ENCODE measurements at regions not wholly inside any gene's neighbourhood (a gene's known extent, or its start where the extent isn't known, plus 50 kb on each side); places are given as distances from the start of the nearest gene placed in this dataset.
A peak's percentile ranks its signal among the peaks of the same experiment; 100 is the strongest.

- no peak for DNase-seq
Measured at GRCh38 chr6:133753756-133754155, 135.2 kb upstream of the TCF21 start.

DNA sequence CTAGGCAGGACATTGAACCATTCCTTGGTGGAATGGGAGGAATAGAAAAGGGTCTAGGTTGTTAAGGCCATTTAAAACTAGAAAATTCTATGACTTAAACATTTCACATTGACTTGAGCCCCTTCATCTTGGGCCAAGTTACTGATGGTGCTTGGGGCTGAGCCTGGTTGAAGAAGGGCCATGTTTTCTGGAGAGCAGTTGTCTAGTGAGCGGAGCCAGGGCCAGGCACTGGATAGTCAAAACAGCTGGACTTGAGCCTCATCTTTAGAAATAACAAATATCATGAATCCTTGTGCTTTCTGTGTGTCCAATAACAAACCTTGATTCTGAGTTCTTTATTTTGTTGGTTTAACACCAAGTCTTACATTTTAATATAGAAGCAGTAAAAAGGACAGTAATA, 134.6 kb upstream of the TCF21 start:
- DNase-seq, result no peak

DNA sequence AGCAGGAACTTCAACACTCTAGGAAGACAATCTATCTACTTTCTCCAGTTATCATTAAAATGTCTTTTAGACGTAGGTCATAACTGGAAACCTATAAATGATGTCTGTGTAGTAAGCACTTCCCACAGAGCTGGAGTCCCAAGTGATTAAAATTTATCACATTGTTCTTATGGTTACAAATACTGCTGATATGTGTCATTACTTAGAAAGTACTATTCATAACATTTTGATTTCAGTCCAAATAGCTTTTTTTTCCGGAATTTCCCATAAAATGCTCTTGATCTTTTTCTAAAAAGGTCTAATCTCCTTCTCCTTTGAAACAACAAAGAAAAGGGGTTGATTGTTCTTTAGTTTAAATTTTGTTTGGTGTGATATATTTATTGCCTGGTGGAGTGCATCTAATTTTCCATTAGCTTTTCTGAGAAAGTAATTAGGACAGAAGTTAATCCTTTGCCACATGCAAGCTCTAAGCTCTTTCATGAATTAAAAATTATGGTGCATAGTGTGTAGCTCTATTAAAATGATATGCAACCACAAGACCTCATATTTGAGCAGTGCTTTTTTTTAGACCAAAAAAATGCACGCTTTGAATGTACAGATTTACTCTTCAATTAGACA, 132.7 kb upstream of the TCF21 start:
- DNase-seq, result no peak

- no peak for DNase-seq
Measured at GRCh38 chr6:133757335-133757734, 131.6 kb upstream of the TCF21 start.

DNA sequence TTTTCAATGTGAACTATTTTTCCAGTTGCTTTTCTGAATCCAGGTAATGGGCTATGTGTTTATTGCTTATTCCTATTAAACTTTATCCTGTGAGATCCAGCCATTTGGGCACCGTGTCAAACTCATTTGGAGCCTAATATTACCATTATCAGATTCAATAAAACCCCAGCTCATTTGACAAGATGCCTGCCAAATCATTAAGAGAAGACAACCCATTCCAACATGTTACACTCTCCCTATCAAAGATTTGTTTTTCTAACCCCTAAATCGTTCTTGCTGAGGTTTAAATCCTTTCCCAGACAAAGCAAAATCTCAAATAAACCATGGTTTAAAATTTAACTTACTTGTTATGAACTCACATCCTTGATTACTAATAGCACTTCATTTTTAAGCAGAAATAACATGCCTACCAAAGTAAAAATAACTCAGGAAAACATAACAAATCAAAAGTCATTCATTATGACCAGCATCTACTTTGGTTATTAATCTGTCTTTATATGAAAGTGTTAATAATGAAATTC, 130.0 kb upstream of the TCF21 start:
- no peak for DNase-seq

DNA sequence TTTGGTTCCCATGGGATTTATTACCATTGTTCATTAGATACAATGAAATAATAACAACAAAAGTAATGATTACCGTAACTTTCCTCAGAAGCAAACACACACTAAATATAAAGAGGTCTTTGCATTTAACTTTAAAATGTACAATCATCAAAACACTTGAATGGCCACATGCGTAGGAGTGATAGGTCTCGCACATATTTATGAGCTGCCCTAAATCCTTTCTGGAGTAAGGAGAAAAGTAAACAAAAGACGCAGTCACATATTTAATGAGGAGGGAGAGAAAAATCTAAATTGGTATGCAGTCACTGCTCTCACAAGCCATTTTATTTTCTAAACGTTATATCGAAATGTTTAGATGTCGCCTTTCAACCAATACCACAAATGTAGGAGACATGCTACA, 129.4 kb upstream of the TCF21 start:
- DNase-seq, result no peak

GRCh38 chr6:133761706-133762105, 127.2 kb upstream of the TCF21 start:
- DNase-seq, result no peak

DNA sequence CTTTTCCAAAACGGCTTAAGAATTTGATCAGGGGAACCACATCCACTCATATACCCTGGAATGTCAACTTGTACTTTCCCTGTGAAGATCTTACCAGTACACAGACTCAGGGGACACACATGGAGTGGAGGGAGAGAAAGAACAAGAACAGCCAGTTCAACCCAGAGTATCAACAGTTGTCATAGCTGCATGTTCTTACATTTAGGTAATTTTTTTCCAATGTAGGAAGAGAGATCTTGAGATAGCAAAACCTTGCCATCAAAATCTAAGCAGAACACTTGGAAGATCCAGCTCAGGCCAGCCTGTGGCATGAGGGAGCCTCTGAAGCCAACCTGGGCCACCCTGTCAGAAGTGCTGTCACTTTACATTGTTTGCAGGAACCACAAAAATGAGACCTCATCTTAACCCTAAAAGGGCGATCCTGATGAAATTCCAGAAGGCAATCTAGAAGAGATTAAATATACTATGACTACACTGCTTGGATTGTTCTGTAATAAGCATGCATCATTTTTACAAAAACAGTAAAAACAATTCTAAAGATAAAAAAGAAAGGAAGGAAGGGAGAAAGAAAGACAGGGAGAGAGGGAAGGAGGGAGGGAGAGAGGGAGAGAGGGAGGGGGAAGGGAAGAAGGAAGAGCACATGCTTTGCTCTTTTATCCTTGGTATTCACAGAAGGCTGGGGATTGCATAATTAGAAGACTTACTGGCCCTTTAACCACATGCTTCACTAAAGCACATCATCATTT, 124.7 kb upstream of the TCF21 start:
- DNase-seq, result no peak

GRCh38 chr6:133764754-133765208, 124.1 kb upstream of the TCF21 start:
- DNase-seq, result no peak

- DNase-seq, result no peak
Measured at GRCh38 chr6:133767357-133767970, 121.4 kb upstream of the TCF21 start.

- DNase-seq, result peak in 3 of 56 donors; percentile 1 to 35 (median 1)
Measured at GRCh38 chr6:133768656-133769295, 120.1 kb upstream of the TCF21 start.

- DNase-seq, result no peak
Measured at GRCh38 chr6:133769463-133769862, 119.5 kb upstream of the TCF21 start.

GRCh38 chr6:133772567-133772966, 116.3 kb upstream of the TCF21 start:
- DNase-seq, result no peak

DNA sequence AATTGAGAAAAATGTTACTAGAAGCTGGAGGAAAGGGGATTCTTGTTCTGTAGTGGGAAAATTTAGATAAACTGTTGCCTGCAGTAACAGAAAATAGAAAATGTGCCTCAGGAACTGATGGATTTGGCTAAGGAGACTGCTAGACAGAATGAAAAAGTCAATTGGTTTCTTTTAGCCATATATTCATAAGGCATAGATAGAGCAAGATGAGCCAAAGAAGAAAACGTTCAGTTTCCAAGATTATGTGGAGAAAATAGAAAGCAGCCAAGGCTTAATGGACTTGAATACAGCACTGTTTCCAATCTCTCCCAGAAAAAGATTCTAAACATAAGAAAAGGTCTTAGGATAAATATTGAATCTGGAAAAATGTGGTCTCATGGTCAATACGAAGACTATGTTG, 115.1 kb upstream of the TCF21 start:
- no peak for DNase-seq

GRCh38 chr6:133774356-133774755, 114.6 kb upstream of the TCF21 start:
- no peak for DNase-seq

DNA sequence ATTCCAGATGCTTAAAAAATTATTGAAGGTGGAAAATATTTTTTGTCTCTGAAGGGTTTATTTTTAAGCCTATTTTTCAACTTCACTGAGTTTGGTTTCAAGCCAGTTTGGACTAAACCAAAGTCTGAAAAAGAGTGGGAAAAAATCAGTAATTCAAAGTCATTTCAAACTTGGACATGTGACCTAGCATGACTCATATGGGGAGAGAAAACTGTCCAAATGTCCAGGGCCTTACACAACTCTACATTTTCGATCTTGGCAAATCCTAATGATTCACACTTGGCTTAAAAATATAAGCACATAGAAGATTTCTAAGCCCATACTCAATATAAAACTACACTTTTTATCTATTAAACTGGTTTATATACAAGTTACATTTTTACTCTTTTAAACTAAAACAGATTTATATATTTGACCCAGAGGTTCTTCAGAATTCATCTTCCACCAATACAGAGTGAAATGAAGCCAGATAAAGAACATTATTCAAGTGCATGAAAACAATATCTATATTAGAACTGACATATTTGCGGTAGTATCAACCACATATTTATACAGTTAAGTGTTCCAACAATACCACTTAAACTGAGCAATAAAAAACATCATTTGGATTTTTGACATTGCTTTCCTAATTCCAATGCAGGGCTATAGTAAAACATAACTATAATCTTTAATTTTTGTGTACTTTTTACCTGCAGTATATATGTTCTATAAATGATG, 110.3 kb upstream of the TCF21 start:
- no peak for DNase-seq

GRCh38 chr6:133779916-133780695, 108.8 kb upstream of the TCF21 start:
- DNase-seq, result no peak

- no peak for DNase-seq
Measured at GRCh38 chr6:133786016-133786415, 102.9 kb upstream of the TCF21 start.

DNA sequence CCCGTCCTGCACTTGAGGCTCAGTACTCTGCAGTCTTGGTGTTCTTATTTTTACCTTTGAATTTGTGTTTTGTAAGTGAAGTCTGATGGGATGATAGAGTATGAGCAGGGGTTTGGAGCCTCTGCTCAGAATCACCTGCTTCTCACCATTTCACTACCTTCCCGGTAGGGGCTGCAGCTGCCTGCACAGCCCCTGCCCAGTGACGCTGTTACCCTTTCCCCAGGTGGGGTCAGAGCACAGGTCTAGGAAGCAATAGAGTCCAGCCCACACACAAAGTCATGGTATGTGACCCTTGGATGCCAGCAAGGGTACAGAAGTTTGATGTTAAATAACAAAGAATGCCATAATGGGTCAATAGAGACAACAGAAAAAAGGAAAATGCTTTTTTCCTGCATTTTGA, 101.8 kb upstream of the TCF21 start:
- DNase-seq, result no peak

- no peak for DNase-seq
Measured at GRCh38 chr6:133787859-133788505, 100.9 kb upstream of the TCF21 start.
